ENCODE measurements at regions not wholly inside any gene's neighbourhood (a gene's known extent, or its start where the extent isn't known, plus 50 kb on each side); places are given as distances from the start of the nearest gene placed in this dataset.

DNA sequence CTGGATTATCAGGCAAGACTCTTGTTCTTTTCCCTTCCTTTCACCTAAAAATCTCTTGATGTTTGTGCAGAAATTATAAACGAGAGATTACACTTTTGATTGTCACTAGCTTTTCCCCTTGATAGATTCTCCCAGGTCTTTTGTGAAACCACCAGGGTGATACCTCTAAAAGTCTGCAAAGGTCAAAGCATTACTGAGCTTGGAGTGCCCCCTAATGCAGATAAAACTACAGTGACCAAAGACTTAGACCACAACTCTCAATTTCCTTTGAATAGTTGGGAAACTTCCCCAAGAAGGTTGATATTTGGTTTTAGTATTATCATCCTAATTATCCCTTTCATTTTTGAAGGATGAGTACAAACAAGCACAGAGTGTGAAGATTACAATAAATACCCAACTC lies 173.1 kb downstream of the CYLC2 start:
- FAIRE-seq = no peak
- TF ChIP-seq, protein P1, sequence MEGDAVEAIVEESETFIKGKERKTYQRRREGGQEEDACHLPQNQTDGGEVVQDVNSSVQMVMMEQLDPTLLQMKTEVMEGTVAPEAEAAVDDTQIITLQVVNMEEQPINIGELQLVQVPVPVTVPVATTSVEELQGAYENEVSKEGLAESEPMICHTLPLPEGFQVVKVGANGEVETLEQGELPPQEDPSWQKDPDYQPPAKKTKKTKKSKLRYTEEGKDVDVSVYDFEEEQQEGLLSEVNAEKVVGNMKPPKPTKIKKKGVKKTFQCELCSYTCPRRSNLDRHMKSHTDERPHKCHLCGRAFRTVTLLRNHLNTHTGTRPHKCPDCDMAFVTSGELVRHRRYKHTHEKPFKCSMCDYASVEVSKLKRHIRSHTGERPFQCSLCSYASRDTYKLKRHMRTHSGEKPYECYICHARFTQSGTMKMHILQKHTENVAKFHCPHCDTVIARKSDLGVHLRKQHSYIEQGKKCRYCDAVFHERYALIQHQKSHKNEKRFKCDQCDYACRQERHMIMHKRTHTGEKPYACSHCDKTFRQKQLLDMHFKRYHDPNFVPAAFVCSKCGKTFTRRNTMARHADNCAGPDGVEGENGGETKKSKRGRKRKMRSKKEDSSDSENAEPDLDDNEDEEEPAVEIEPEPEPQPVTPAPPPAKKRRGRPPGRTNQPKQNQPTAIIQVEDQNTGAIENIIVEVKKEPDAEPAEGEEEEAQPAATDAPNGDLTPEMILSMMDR (IDR thresholded peaks at IDR 0.05) = no peak
- no peak for DNase-seq
- no peaks in the 10 kb centered on the region for H3K27me3 ChIP-seq
- no peak overlapping the region for H3K4me3 ChIP-seq
- intact Hi-C loops (cut with DNase I) = no loop called here
- no peak for ATAC-seq
- WGBS, 2 donors = 26 to 50% methylated on average over 1 of the region's 1 CpG
- H3K27ac ChIP-seq = no peak overlapping the region
- H3K9me3 ChIP-seq = no peaks in the 10 kb centered on the region
- no peaks in the 10 kb centered on the region for H3K4me1 ChIP-seq
- H3K36me3 ChIP-seq = no peaks in the 10 kb centered on the region

GRCh38 chr9:103169798-103170197 lies 174.7 kb downstream of the CYLC2 start:
- ATAC-seq (no peak), FAIRE-seq (no peak), DNase-seq (no peak)
- no peak overlapping the region for H3K4me3 ChIP-seq
- WGBS, 2 donors = 40 to 60% methylated on average over 1 of the region's 1 CpG
- no peaks in the 10 kb centered on the region for H3K27me3 ChIP-seq
- no peaks in the 10 kb centered on the region for H3K9me3 ChIP-seq
- intact Hi-C loops (cut with DNase I) = no loop called here
- H3K27ac ChIP-seq = no peak overlapping the region
- H3K4me1 ChIP-seq = no peaks in the 10 kb centered on the region
- TF ChIP-seq, protein P1 (IDR thresholded peaks at IDR 0.05) = no peak
- H3K36me3 ChIP-seq = no peaks in the 10 kb centered on the region

GRCh38 chr9:103183701-103184171 lies 188.6 kb downstream of the CYLC2 start:
- ATAC-seq = peak in 3 of 4 donors; percentile 29 to 68 (median 46)

DNA sequence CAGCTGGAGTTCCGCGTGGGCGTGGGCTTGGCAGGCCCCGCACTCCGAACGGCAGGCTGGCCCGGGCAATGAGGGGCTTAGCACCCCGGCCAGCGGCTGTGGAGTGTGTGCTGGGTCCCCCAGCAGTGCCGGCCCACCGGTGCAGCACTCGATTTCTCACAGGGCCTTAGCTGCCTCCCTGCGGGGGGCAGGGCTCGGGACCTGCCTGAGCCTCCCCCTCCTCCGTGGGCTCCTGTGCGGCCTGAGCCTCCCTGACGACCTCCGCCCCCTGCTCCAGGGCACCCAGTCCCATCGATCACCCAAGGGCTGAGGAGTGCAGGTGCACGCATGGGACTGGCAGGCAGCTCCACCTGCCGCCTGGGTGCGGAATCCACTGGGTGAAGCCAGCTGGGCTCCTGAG lies 191.8 kb downstream of the CYLC2 start:
- WGBS, 2 donors = 89 to 90% methylated on average over 22 of the region's 22 CpGs
- Histone ChIP-seq H3K36me3 (no peaks in the 10 kb centered on the region), H3K4me3 (no peak overlapping the region), H3K9me3 (no peaks in the 10 kb centered on the region), H3K4me1 (no peaks in the 10 kb centered on the region), H3K27ac (no peak overlapping the region), H3K27me3 (no peaks in the 10 kb centered on the region)
- no peak for ATAC-seq
- intact Hi-C loops (cut with DNase I) = no loop called here
- no peak for FAIRE-seq
- peak in 1 of 6 donors; percentile 62 for DNase-seq
- TF ChIP-seq, protein P1 (IDR thresholded peaks at IDR 0.05) = no peak

More at GRCh38 chr9:103183701-103184171, 188.6 kb downstream of the CYLC2 start:
- no peaks in the 10 kb centered on the region for H3K4me1 ChIP-seq
- TF ChIP-seq, protein P1 (IDR thresholded peaks at IDR 0.05) = no peak
- DNase-seq = peak in 2 of 6 donors; percentile 3 to 18
- intact Hi-C loops (cut with DNase I) = no loop called here
- WGBS, 2 donors = 24 to 31% methylated on average over 6 of the region's 6 CpGs
- H3K9me3 ChIP-seq = no peaks in the 10 kb centered on the region
- no peaks in the 10 kb centered on the region for H3K27me3 ChIP-seq
- FAIRE-seq = no peak
- no peak overlapping the region for H3K27ac ChIP-seq
- no peaks in the 10 kb centered on the region for H3K36me3 ChIP-seq
- H3K4me3 ChIP-seq = no peak overlapping the region

DNA sequence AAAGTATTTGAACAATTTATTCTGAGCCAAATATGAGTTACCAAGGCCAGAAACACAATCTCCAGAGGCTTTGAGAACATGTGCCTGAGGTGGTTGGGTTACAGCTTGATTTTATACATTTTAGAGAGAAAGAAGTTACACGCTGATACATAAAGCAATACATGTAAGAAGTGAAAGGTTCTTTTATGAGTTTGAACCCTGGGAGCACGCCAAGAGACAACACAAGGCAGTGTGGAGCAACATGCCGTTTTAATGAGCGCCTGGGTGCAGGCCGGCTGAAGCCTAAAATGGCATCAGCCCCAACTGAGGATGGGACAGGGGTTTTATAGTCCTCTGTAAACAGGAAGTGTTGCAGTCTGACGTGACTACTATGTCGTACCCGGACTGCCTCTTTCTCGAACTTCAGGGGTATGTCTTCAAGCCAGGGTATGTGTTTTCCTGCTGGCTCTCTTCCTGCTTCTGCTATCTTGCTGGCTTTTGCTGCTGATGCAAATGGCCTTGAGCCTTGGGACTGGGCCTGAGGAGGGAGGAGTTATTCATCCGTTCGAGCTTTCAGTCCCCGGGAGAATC lies 193.7 kb downstream of the CYLC2 start:
- H3K27me3 ChIP-seq = no peaks in the 10 kb centered on the region
- no peaks in the 10 kb centered on the region for H3K9me3 ChIP-seq
- FAIRE-seq = no peak
- ATAC-seq = peak in 3 of 4 donors; percentile 34 to 85 (median 61)
- intact Hi-C loops (cut with DNase I) = no loop called here
- 36 to 47% methylated on average over 12 of the region's 12 CpGs for WGBS, 2 donors
- no peaks in the 10 kb centered on the region for H3K36me3 ChIP-seq
- no peak overlapping the region for H3K27ac ChIP-seq
- H3K4me3 ChIP-seq = no peak overlapping the region
- DNase-seq = peak in 2 of 6 donors; percentile 30 to 34
- TF ChIP-seq, protein P1 (IDR thresholded peaks at IDR 0.05) = no peak
- no peaks in the 10 kb centered on the region for H3K4me1 ChIP-seq

All from pancreas (tissue), 10 donors.